HCT116 (cell line): ENCODE measurements at regions not wholly inside any gene's neighbourhood (a gene's known extent, or its start where the extent isn't known, plus 50 kb on each side); places are given as distances from the start of the nearest gene placed in this dataset.

Experiments
- CEBPB ChIP-seq: IDR thresholded peaks from 2 replicates; pipeline ENCODE4 v1.6.1; 2012; ENCODE audit warnings: low read depth
- EGR1 ChIP-seq: IDR thresholded peaks from 2 replicates; pipeline ENCODE4 v1.6.1; 2012; ENCODE audit warnings: low read depth
- EZH2 ChIP-seq: fragments of 200-600 bp; sonication (generic); IDR thresholded peaks from 2 replicates; pipeline ENCODE4 v1.6.1; 2017; ENCODE audit warnings: antibody characterized with exemption, mixed run types
- EZH2phosphoT487 ChIP-seq: fragments of 200-600 bp; IDR thresholded peaks from 2 replicates; pipeline ENCODE4 v1.6.1; 2018; ENCODE audit warnings: antibody characterized with exemption, borderline replicate concordance
- JUND ChIP-seq: IDR thresholded peaks from 2 replicates; pipeline ENCODE4 v1.6.1; 2012
- POLR2A ChIP-seq: IDR thresholded peaks from 2 replicates; pipeline ENCODE4 v1.7.0; 2011; ENCODE audit warnings: borderline replicate concordance; ENCODE audit not compliant: insufficient read depth, insufficient read length; ENCODE audit errors: extremely low read depth
- POLR2AphosphoS5 ChIP-seq: IDR thresholded peaks from 2 replicates; pipeline ENCODE4 v1.6.1; 2011; ENCODE audit warnings: mild to moderate bottlenecking, low read depth, low read length, moderate library complexity
- SIN3A ChIP-seq: IDR thresholded peaks from 2 replicates; pipeline ENCODE4 v1.6.1; 2012; ENCODE audit warnings: low read depth
- SP1 ChIP-seq: IDR thresholded peaks from 2 replicates; pipeline ENCODE4 v1.6.1; 2012; ENCODE audit warnings: low read depth
- YY1 ChIP-seq: IDR thresholded peaks from 2 replicates; pipeline ENCODE4 v1.6.1; 2011; ENCODE audit warnings: low read length, low read depth, moderate library complexity, mild to moderate bottlenecking; ENCODE audit not compliant: insufficient replicate concordance; ENCODE audit errors: extremely low read depth
- ZFX ChIP-seq: fragments of 450-650 bp; IDR thresholded peaks from 2 replicates; pipeline ENCODE4 v1.6.1; 2017
- ZNF274 ChIP-seq: fragments of 200-500 bp; sonication (Bioruptor generic); IDR thresholded peaks from 2 replicates; pipeline ENCODE4 v1.6.1; 2014; ENCODE audit warnings: mild to moderate bottlenecking, low read depth, low read length, inconsistent platforms
- TF ChIP-seq, protein P1 (sequence below), 3 experiments: fragments of 200-600 bp in 1 of 3; sonication (generic) in 1 of 3; IDR thresholded peaks in 2 of 3; conservative IDR thresholded peaks in 1 of 3; 2 replicates each; pipeline ENCODE4 v1.5.1; 2012 to 2017; ENCODE audit warnings: low read depth in 2 of 3, low read length in 2 of 3, antibody characterized with exemption in 1 of 3, borderline replicate concordance in 1 of 3, control low read depth in 1 of 3, mild to moderate bottlenecking in 1 of 3, mixed read lengths in 1 of 3, mixed run types in 1 of 3, moderate library complexity in 1 of 3; ENCODE audit not compliant: insufficient read depth in 1 of 3
- TF ChIP-seq, protein P2 (sequence below): IDR thresholded peaks from 2 replicates; pipeline ENCODE4 v1.6.1; 2012; ENCODE audit warnings: low read depth

DNA sequence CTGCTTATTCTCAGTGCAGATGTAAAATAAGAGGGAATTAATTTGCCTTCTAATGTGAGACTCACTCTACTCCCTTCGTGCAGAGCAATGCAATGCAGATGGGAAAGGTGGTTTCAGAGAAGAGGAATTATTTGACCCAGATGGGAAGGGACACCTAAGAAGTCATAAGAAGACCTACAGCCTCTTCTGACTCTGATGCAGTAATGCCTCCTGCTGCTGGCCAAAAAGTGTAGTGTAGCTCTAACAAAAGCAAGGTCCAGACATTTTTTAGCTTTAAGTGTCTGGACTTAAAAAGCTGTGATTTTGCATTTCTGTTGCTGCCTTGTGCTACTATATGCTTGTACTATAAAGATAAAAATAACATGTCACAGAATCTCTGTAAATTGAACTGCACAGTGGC is 501.4 kb downstream of the TTLL7 start:
- no peak for TF ChIP-seq ZFX
- TF ChIP-seq SIN3A: no peak
- TF ChIP-seq, protein P1, sequence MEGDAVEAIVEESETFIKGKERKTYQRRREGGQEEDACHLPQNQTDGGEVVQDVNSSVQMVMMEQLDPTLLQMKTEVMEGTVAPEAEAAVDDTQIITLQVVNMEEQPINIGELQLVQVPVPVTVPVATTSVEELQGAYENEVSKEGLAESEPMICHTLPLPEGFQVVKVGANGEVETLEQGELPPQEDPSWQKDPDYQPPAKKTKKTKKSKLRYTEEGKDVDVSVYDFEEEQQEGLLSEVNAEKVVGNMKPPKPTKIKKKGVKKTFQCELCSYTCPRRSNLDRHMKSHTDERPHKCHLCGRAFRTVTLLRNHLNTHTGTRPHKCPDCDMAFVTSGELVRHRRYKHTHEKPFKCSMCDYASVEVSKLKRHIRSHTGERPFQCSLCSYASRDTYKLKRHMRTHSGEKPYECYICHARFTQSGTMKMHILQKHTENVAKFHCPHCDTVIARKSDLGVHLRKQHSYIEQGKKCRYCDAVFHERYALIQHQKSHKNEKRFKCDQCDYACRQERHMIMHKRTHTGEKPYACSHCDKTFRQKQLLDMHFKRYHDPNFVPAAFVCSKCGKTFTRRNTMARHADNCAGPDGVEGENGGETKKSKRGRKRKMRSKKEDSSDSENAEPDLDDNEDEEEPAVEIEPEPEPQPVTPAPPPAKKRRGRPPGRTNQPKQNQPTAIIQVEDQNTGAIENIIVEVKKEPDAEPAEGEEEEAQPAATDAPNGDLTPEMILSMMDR (IDR thresholded peaks at IDR 0.05 in 2 of 3, conservative IDR thresholded peaks at IDR 0.05 in 1 of 3; ENCODE audit: borderline replicate concordance in 1 of 3, insufficient read depth in 1 of 3, low read depth in 2 of 3, low read length in 2 of 3): peak in 1 of 3 experiments; percentile 27; a peak in 2 of 6 replicates
- no peak for TF ChIP-seq JUND
- TF ChIP-seq POLR2A: no peak
- TF ChIP-seq, protein P2, sequence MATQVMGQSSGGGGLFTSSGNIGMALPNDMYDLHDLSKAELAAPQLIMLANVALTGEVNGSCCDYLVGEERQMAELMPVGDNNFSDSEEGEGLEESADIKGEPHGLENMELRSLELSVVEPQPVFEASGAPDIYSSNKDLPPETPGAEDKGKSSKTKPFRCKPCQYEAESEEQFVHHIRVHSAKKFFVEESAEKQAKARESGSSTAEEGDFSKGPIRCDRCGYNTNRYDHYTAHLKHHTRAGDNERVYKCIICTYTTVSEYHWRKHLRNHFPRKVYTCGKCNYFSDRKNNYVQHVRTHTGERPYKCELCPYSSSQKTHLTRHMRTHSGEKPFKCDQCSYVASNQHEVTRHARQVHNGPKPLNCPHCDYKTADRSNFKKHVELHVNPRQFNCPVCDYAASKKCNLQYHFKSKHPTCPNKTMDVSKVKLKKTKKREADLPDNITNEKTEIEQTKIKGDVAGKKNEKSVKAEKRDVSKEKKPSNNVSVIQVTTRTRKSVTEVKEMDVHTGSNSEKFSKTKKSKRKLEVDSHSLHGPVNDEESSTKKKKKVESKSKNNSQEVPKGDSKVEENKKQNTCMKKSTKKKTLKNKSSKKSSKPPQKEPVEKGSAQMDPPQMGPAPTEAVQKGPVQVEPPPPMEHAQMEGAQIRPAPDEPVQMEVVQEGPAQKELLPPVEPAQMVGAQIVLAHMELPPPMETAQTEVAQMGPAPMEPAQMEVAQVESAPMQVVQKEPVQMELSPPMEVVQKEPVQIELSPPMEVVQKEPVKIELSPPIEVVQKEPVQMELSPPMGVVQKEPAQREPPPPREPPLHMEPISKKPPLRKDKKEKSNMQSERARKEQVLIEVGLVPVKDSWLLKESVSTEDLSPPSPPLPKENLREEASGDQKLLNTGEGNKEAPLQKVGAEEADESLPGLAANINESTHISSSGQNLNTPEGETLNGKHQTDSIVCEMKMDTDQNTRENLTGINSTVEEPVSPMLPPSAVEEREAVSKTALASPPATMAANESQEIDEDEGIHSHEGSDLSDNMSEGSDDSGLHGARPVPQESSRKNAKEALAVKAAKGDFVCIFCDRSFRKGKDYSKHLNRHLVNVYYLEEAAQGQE: no peak
- no peak for TF ChIP-seq EZH2
- no peak for TF ChIP-seq YY1
- TF ChIP-seq CEBPB: no peak
- TF ChIP-seq SP1: no peak
- TF ChIP-seq EGR1: no peak
- no peak for TF ChIP-seq EZH2phosphoT487
- no peak for TF ChIP-seq ZNF274
- TF ChIP-seq POLR2AphosphoS5: no peak
